ENCODE measurements at regions not wholly inside any gene's neighbourhood (a gene's known extent, or its start where the extent isn't known, plus 50 kb on each side); places are given as distances from the start of the nearest gene placed in this dataset.

DNA sequence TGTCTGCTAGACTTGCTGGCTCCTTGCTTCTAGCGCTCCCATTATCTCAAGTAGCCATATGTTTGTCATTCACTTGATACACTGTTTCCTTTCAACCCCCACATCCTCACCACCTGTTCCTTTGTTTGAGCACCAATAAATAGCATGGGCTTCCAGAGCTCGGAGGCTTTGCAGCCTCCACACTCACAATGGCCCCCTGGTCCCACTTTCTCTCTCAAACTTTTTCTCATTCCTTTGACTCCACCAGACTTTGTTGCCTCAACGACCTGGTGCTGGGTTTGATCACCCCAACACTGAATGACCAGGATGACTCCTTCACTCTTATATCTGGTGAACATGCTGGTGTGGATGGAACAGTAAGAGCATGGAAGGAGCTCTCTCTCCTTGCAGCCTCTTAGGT, 114.5 kb upstream of the TRIM24 start:
- H3K36me3 ChIP-seq (ENCODE audit: control insufficient read depth in 2 of 2, insufficient read depth in 2 of 2, low read length in 1 of 2) = no peaks in the 10 kb centered on the region
- H3K4me2 ChIP-seq (ENCODE audit: control insufficient read depth, insufficient read depth) = no peak overlapping the region
- no peak overlapping the region for H3K4me3 ChIP-seq
- intact Hi-C loops (cut with micrococcal nuclease; ENCODE audit: unreplicated experiment) (no loop called here), in situ Hi-C loops (cut with MboI) (no loop called here)
- H3K79me2 ChIP-seq (ENCODE audit: control insufficient read depth, insufficient read depth, low read length) = no peaks in the 10 kb centered on the region
- no peaks in the 10 kb centered on the region for H4K20me1 ChIP-seq (ENCODE audit: control insufficient read depth, insufficient read depth)
- H3K9ac ChIP-seq (ENCODE audit: control insufficient read depth, insufficient read depth, low read length) = no peak overlapping the region
- H3K27ac ChIP-seq (ENCODE audit: control insufficient read depth, insufficient read depth) = no peak overlapping the region
- no peak overlapping the region for H2AFZ ChIP-seq (ENCODE audit: control insufficient read depth, low read depth, low read length)
- no peaks in the 10 kb centered on the region; the same call in 2 of the 3 replicates for H3K9me3 ChIP-seq (replicated peaks; ENCODE audit: control insufficient read depth, insufficient read depth, low read length)
- WGBS (ENCODE audit: insufficient coverage, insufficient replicate concordance, low lambda C conversion rate, missing lambda C conversion rate) = 33% methylated on average over 3 of the region's 3 CpGs
- FAIRE-seq (no peak), ATAC-seq (no peak), DNase-seq (ENCODE audit: low read depth, low spot score) (no peak)
- ChIA-PET CTCF (no interaction called here), RAD21 (ENCODE audit: unreplicated experiment) (no interaction called here), POLR2A (no interaction called here), SMC1A (ENCODE audit: uncharacterized antibody, unreplicated experiment) (no interaction called here)
- no peaks in the 10 kb centered on the region for H3K4me1 ChIP-seq (ENCODE audit: control insufficient read depth, insufficient read depth, low read length)
- no peaks in the 10 kb centered on the region for H3K27me3 ChIP-seq (replicated peaks in 1 of 2; ENCODE audit: control insufficient read depth in 2 of 2, insufficient read depth in 2 of 2, low read length in 1 of 2)
- BruUV-seq (replicated peaks) = no TSS peak
- TF ChIP-seq NRF1 (conservative IDR thresholded peaks at IDR 0.05; ENCODE audit: low read depth, low read length) (no peak), SIX5 (IDR thresholded peaks at IDR 0.05; ENCODE audit: low read depth, low read length, severe bottlenecking) (no peak), TCF7 (IDR thresholded peaks at IDR 0.05; ENCODE audit: borderline replicate concordance) (no peak), ZNF207 (IDR thresholded peaks at IDR 0.05; ENCODE audit: borderline replicate concordance) (no peak), EZH2 (IDR thresholded peaks at IDR 0.05; ENCODE audit: borderline replicate concordance, control insufficient read depth, low read depth, low read length) (no peak), SMAD1 (IDR thresholded peaks at IDR 0.05; ENCODE audit: low read depth, partially characterized antibody) (no peak), NFYB (IDR thresholded peaks at IDR 0.05; ENCODE audit: insufficient read depth, low read depth, low read length) (no peak), HDAC6 (IDR thresholded peaks at IDR 0.05; ENCODE audit: unreplicated experiment) (no peak), CBFB (IDR thresholded peaks at IDR 0.05; ENCODE audit: low read depth) (no peak), BACH1 (IDR thresholded peaks at IDR 0.05; ENCODE audit: borderline replicate concordance) (no peak), POLR2AphosphoS2 (IDR thresholded peaks at IDR 0.05; ENCODE audit: low read depth, low read length) (no peak), RELA (IDR thresholded peaks at IDR 0.05; ENCODE audit: borderline replicate concordance, partially characterized antibody) (no peak), SMARCA5 (IDR thresholded peaks at IDR 0.05) (no peak)
- TF ChIP-seq, protein P1, sequence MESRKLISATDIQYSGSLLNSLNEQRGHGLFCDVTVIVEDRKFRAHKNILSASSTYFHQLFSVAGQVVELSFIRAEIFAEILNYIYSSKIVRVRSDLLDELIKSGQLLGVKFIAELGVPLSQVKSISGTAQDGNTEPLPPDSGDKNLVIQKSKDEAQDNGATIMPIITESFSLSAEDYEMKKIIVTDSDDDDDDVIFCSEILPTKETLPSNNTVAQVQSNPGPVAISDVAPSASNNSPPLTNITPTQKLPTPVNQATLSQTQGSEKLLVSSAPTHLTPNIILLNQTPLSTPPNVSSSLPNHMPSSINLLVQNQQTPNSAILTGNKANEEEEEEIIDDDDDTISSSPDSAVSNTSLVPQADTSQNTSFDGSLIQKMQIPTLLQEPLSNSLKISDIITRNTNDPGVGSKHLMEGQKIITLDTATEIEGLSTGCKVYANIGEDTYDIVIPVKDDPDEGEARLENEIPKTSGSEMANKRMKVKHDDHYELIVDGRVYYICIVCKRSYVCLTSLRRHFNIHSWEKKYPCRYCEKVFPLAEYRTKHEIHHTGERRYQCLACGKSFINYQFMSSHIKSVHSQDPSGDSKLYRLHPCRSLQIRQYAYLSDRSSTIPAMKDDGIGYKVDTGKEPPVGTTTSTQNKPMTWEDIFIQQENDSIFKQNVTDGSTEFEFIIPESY (IDR thresholded peaks at IDR 0.05) = no peak
- TF ChIP-seq, protein P2, sequence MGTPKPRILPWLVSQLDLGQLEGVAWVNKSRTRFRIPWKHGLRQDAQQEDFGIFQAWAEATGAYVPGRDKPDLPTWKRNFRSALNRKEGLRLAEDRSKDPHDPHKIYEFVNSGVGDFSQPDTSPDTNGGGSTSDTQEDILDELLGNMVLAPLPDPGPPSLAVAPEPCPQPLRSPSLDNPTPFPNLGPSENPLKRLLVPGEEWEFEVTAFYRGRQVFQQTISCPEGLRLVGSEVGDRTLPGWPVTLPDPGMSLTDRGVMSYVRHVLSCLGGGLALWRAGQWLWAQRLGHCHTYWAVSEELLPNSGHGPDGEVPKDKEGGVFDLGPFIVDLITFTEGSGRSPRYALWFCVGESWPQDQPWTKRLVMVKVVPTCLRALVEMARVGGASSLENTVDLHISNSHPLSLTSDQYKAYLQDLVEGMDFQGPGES (IDR thresholded peaks at IDR 0.05) = no peak
- TF ChIP-seq, protein P3, sequence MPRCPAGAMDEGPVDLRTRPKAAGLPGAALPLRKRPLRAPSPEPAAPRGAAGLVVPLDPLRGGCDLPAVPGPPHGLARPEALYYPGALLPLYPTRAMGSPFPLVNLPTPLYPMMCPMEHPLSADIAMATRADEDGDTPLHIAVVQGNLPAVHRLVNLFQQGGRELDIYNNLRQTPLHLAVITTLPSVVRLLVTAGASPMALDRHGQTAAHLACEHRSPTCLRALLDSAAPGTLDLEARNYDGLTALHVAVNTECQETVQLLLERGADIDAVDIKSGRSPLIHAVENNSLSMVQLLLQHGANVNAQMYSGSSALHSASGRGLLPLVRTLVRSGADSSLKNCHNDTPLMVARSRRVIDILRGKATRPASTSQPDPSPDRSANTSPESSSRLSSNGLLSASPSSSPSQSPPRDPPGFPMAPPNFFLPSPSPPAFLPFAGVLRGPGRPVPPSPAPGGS (IDR thresholded peaks at IDR 0.05; ENCODE audit: borderline replicate concordance, insufficient read depth, low read depth, low read length, poor library complexity, severe bottlenecking) = no peak
- TF ChIP-seq, protein P4, sequence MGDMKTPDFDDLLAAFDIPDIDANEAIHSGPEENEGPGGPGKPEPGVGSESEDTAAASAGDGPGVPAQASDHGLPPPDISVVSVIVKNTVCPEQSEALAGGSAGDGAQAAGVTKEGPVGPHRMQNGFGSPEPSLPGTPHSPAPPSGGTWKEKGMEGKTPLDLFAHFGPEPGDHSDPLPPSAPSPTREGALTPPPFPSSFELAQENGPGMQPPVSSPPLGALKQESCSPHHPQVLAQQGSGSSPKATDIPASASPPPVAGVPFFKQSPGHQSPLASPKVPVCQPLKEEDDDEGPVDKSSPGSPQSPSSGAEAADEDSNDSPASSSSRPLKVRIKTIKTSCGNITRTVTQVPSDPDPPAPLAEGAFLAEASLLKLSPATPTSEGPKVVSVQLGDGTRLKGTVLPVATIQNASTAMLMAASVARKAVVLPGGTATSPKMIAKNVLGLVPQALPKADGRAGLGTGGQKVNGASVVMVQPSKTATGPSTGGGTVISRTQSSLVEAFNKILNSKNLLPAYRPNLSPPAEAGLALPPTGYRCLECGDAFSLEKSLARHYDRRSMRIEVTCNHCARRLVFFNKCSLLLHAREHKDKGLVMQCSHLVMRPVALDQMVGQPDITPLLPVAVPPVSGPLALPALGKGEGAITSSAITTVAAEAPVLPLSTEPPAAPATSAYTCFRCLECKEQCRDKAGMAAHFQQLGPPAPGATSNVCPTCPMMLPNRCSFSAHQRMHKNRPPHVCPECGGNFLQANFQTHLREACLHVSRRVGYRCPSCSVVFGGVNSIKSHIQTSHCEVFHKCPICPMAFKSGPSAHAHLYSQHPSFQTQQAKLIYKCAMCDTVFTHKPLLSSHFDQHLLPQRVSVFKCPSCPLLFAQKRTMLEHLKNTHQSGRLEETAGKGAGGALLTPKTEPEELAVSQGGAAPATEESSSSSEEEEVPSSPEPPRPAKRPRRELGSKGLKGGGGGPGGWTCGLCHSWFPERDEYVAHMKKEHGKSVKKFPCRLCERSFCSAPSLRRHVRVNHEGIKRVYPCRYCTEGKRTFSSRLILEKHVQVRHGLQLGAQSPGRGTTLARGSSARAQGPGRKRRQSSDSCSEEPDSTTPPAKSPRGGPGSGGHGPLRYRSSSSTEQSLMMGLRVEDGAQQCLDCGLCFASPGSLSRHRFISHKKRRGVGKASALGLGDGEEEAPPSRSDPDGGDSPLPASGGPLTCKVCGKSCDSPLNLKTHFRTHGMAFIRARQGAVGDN (IDR thresholded peaks at IDR 0.05) = no peak
